ENCODE measurements at regions not wholly inside any gene's neighbourhood (a gene's known extent, or its start where the extent isn't known, plus 50 kb on each side); places are given as distances from the start of the nearest gene placed in this dataset.

DNA sequence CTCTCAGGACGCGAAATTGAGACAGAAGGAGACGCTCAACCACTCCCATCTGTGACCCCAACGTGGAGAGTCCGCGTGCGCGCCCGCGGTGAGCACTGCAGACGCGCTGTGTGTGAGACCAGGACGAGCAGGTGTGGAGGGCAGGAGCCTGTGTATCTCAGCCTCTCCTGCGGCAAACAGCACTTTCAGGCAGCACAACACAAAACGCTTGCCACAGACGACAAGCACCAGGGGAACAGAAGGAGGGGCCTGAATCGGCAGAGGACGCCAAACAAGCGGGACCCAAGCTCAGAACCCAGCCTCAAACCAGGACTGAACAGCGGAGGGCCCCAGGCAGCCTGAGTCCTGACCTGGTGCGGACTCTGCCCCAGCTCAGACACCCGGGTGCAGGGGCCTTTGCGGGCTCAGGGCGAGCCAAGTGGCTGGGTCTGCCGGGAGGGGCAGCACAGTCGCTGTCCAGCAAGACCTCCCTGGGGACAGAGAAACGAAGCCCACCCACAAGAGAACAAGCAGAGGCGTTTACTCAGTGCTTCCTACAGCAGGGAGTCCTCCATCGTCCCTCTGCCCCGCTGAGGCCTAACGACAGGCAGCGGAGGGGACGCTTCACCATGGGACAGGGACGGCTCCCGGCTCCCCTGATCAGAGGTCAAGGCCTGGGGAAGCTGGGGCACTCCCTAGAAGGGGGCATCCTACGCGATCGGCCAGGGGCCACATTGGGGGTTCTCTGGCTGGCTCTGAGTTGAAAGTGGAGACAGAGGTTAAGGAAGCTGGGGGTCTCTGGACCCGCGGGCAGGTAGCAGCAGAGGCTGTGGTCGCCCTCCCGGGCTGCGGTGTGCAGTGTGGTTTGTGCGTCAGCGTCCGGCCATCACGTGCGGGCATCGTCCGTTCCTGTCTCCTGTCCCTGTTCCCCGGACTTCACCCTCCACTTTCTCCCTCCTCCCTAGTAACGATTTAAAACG is 560.8 kb downstream of the BRD1 start:
- DNase-seq = peak; percentile 13

DNA sequence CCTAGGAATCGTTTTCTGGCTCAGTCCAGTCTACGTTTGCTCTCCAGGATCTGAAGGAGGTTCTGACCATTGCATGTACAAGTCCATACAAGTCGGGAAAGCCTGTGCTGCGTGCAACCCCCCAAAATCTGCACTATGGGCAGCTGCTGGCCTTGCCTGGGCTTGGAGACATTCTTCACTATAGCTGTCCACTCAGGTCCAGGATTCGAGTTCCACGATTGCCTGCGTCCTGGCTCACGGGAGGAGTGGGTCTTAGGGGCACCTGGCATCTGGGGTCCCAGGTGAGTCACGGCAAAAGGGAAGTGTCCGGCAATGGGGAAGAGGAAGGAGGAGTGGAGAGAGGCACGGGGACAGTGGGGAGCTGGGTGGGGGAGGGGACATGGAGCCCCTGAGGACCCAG is 563.0 kb downstream of the BRD1 start:
- DNase-seq = no peak

GRCh38 chr22:49263101-49263500 is 564.6 kb downstream of the BRD1 start:
- no peak for DNase-seq

DNA sequence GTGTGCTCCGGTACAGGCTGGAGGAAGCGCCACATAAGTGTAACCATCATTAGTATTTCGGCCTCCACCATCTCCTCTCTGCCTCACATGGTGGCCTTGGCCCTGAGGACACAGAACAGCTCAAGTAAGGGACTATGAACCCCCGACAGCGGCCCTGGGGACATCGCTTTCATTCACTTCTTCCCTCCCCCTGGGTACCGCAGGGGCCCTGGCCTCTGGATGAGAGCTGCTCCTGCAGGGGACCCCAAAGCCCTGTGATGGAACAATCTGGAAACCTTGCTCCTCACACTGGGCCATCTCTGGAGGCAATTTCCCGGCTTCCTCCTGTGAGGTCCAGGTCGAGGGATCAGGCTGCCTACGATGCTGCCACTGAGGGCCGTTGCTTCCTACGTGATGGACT is 565.5 kb downstream of the BRD1 start:
- no peak for DNase-seq

DNA sequence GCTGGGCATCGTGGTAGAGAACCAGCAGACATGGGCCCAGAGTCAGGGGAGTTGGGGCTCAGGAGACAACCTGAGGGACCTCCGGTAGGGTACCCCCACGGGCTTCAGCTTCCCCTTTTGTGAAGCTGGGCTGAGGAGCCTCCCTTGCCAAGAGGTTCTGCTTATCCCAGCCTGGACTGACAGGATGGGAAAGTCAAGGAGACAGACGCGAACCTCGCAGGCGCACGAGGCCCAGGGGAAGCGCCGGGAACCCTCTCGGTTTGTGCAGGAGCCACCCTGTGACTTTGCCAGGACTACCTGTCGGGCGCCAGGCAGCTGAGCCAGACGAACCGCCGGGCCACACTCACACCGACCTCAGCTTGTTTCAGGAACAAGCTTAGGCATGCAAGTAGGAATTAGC is 566.1 kb downstream of the BRD1 start:
- no peak for DNase-seq

- DNase-seq = no peak
Observed at GRCh38 chr22:49260681-49261580, 566.7 kb downstream of the BRD1 start.

DNA sequence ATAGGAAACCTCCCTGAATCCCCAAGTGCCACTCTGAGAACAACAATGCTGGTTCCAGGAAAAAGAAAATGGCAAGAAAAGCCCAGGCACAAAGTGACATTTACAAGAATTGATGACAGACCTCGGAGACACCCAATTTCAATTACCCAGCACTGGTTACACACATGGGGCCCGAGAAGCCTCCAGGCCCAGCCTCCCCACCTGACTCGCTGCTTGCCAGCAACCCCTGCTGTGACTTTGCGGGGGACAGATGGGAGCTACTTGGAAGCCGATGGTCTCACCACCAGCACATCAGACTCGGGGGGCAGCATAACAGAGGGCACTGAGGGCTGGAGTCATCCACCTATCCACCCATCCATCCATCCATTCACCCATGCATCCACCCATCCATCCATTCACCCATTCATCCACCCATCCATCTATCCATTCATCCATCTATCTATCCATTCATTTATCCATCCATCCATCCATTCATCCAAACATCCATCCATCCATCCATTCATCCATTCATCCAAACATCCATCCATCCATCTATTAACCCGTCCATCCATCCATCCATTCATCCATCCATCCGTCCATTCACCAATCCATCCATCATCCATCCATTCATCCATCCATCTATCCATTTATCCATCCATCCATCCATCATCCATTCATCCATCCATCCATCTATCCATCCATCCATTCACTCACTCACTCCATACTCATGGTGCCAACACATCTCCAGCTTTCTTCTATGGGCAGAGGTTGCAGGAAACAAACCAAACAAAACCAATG is 567.6 kb downstream of the BRD1 start:
- no peak for DNase-seq

GRCh38 chr22:49258107-49259010 is 569.3 kb downstream of the BRD1 start:
- DNase-seq = no peak

DNA sequence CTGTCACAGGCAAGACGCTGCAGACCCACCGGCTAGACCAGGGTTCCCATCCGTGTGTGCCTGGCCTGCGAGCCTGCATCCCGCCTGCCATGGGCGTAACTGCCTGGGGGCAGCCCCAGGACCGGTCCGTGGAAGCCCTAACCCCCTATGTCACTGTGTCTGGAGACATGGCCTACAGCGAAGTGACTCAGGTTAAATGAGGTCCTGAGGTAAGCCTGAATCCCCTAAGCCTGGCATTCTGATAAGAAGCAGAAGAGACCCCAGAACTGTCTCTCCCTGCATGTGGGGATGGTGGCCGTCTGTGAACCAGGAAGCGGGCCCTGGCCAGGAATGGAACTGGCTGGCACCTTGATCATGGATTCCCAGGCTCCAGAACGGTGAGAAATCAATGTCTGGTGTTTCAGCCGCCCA is 570.1 kb downstream of the BRD1 start:
- DNase-seq = no peak

- no peak for DNase-seq
Observed at GRCh38 chr22:49255741-49256318, 571.8 kb downstream of the BRD1 start.

GRCh38 chr22:49255154-49255553 is 572.5 kb downstream of the BRD1 start:
- DNase-seq = no peak

DNA sequence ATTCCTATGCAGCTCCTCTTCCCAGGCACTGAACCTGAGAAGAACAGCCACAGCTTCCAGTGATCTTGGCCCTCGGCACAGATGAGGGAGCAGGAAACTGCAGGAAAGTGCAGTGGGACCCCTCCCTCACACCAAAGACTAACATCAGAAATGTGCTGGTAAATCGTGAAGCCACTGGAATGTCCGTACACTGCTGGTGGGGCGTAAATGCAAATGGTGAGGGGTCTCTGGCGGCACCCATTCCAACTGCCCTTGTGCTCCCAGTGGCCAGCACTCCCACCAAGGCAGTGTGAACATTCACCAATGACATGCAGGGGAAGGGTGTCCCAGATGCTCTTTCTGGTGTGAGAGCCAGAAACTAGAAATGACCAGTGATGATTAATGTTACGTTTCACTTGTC is 574.0 kb downstream of the BRD1 start:
- no peak for DNase-seq

- DNase-seq = no peak
Observed at GRCh38 chr22:49251371-49251770, 576.3 kb downstream of the BRD1 start.

GRCh38 chr22:49247194-49247924 is 580.3 kb downstream of the BRD1 start:
- DNase-seq = no peak

DNA sequence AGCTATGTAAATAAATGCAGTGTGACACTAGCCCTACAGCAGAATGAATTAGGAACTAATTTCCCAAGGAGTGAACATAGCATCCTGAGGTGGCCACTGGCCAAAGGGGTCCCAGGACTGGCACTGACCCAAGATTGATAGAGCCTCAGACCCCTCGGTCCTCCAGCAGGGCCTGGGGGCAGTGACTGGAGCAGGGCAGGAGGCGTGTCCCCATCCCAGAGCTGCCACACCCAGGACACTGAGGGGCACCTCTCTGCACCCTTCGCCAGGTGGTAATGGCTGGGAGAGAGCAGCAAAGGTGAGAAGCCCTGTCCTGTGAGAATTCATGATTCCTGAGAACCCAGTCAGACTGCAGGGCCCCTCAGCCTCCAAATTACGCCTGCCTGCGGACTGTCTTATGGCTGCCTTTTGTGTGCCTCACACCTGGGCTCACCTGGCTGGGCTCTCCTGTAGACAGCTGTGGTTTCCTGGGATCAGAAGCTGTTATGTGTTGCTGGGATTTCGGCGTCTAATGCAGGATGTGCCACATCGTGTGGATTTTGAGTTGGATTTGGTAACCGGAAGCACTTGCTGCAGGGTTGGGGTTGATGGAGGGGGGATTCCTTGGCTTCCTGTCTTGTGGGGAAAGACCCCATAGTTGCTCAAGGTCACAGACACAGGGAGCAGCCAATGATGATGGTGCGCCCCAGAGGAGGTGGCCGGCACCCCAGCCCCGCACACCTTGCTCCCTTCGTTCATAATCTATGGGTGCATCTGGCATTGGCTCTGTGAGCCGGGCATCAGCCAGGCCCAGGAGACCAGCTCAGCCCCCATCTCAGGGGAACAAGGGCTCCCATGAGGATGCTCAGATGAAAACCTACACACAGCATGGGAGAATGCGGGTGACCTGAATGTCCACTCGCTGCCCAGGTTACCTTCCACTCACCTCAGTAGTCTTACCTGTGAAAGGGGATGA is 582.9 kb downstream of the BRD1 start:
- no peak for DNase-seq

GRCh38 chr22:49243965-49244364 is 583.7 kb downstream of the BRD1 start:
- DNase-seq = no peak

GRCh38 chr22:49243335-49243734 is 584.3 kb downstream of the BRD1 start:
- no peak for DNase-seq

GRCh38 chr22:49242480-49242879 is 585.2 kb downstream of the BRD1 start:
- DNase-seq = no peak

- DNase-seq = no peak
Observed at GRCh38 chr22:49241174-49241851, 586.4 kb downstream of the BRD1 start.
